Choroid plexus epithelial cell (primary cell): ENCODE measurements at regions not wholly inside any gene's neighbourhood (a gene's known extent, or its start where the extent isn't known, plus 50 kb on each side); places are given as distances from the start of the nearest gene placed in this dataset.

Experiments used
- DNase-seq: peaks from one replicate; pipeline ENCODE4 v3.0.0-alpha.2; 2010; ENCODE audit warnings: low read depth
- H3K4me3 ChIP-seq: 2 replicates; pipeline ENCODE4 v1.5.1; 2011; ENCODE audit warnings: low read depth, mild to moderate bottlenecking, control low read depth, low read length, moderate library complexity
- CTCF ChIP-seq: conservative IDR thresholded peaks from 2 replicates; pipeline ENCODE4 v1.5.1; 2011; ENCODE audit warnings: low read depth, mild to moderate bottlenecking, control low read depth, inconsistent platforms, low read length, moderate library complexity

GRCh38 chr4:126386512-126386911 is 1071.8 kb downstream of the FAT4 start:
- DNase-seq: no peak
- no peak overlapping the region for H3K4me3 ChIP-seq

GRCh38 chr4:126395664-126396063 is 1080.9 kb downstream of the FAT4 start:
- H3K4me3 ChIP-seq: no peak overlapping the region
- peak; percentile 19 for DNase-seq
- TF ChIP-seq CTCF: no peak

More at GRCh38 chr4:126386512-126386911, 1071.8 kb downstream of the FAT4 start:
- no peak for TF ChIP-seq CTCF

- no peak for DNase-seq
- no peak for TF ChIP-seq CTCF
- H3K4me3 ChIP-seq: no peak overlapping the region
Observed at GRCh38 chr4:126396121-126396520, 1081.4 kb downstream of the FAT4 start.

GRCh38 chr4:126396703-126397102 is 1081.9 kb downstream of the FAT4 start:
- no peak for DNase-seq
- TF ChIP-seq CTCF: peak; percentile 36
- H3K4me3 ChIP-seq: no peak overlapping the region

- TF ChIP-seq CTCF: no peak
- DNase-seq: peak; percentile 12
Observed at GRCh38 chr4:126404549-126404948, 1089.8 kb downstream of the FAT4 start.

GRCh38 chr4:126405369-126405982 is 1090.7 kb downstream of the FAT4 start:
- peak; percentile 74 for DNase-seq
- TF ChIP-seq CTCF: peak; percentile 76
- no peak overlapping the region for H3K4me3 ChIP-seq

More at GRCh38 chr4:126404549-126404948, 1089.8 kb downstream of the FAT4 start:
- no peak overlapping the region for H3K4me3 ChIP-seq

- H3K4me3 ChIP-seq: no peak overlapping the region
- no peak for TF ChIP-seq CTCF
- DNase-seq: no peak
Observed at GRCh38 chr4:126409746-126410145, 1095.0 kb downstream of the FAT4 start.
